Occipital lobe (tissue), 1 donor: ENCODE measurements at regions not wholly inside any gene's neighbourhood (a gene's known extent, or its start where the extent isn't known, plus 50 kb on each side); places are given as distances from the start of the nearest gene placed in this dataset.
"Not testable (repeated sequence)": the region's sequence is repeated elsewhere in the genome, so short reads cannot be mapped to it uniquely, and the experiment has no call there.

Experiments
- DNase-seq: peaks from one replicate; lab custom pipeline; 2025; lab: John Stamatoyannopoulos, UW

DNA sequence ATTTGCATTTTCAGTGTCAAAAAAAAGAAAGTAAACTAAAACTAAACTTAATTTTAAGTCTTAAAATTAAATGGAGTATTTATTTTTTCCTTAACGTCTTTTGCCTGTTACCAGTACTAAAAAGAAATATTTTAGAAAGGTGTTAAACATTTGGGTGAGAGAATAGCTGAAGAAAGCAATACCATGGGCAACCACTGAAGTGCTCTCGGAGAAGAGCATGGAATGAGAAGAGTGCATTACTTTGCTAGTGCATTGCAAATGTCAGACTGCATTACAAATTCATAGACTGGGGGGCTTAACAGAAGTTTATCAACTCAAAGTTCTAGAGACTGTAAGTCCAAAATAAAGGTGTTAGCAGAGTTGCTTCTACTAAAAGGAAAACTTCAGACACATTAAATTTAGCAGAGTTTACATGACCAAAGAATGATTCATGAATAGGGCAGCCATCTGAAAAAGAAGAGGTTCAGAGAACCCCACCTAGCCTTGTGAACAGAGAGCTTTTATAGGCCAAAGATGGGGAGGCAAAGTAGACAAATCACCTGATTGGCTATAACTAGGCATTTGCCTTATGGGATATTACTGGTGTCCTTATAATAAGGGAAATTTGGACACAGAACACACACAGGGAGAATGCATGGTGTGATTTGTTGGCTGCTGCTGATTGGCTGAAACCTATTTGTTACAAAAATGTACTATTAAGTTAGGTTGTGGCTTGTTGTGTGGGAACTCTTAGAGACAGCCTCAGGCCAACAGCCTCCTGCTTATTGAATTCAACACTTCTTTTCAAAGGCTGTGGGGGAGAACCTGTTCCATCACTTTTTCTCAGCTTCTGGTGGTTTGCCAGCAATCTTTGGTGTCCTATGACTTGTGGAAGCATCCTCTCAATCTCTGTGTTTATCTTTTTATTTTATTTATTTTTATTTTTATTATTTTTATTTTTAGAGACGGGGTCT is 106.7 kb upstream of the RREB1 start:
- no peak for DNase-seq

DNA sequence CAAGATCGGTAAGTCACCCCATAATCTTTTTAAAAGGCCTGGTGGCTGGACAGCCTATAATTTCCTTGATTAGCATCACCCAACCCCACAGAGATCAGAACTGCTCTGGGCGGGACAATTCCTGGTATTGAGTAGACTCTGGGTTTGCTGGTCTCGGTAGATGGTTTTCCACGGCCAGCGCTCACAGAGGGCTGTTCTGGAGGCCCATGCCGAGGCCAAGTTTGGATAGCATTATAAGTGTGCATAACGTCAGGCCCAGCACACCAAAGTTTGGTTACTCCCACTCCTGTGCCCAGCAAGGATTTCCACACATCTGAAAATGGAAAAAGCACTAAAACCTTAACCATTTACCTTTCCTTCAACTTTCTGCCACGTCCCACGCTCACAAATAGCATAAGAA is 104.7 kb upstream of the RREB1 start:
- no peak for DNase-seq

DNA sequence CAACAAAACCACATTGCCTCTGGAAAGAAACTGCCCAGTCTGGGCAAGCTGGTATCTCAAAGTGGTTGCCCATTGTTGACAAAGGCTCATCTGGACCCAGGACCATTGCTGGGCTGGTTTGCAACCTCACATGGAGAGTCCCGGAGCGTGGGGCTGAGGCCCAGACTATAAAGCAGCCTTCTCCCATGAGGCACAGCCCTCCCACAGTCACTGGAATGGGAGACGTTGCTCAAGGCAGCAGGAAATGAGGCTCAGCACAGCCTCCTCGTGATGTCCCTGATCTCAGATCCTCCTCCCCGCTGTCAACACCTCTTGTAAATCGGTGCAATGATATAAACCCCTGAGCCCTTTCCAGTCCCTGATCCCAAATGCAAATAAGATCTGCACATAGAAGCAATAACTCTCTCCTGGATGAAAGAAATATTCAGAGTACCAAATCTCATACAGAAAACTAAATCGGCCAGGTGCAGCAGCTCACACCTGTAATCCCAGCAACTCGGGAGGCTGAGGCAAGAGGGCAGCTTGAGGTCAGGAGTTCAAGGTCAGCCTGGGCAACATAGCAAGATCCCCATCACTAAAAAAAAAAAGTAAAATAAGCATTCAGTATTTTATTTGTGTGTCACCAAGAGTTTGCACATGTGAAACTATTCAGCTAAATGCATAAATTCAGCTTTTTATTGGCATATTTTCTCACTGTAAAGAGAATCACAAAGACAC is 103.0 kb upstream of the RREB1 start:
- no peak for DNase-seq

DNA sequence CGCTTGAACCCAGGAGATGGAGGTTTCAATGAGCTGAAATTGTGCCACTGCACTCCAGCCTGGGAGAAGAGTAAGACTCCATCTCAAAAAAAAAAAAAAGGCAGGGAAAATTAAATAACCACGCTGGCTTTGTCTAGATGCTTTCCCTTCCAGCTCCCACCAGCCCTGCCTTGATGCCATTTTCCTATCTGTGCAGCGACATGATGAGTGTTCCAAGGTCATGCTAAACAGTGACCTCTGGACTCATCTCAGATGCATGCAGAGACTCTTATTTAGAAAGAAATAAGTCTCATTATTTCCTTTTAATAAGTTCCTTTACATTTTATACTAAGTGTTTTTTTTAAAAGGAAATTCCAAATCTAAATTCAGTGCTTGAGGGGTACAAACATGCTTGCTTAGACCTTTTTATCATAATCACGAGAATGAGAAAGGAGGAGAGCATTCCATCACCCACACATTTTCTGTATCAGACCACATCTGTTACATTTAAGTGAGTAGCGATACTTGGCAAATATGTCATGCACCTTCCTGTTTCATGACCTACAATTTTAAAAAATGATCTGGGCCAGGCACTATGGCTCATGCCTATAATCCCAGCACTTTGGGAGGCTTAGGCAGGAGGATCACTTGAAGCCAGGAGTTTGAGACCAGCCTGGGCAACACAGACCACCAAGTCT is 101.1 kb upstream of the RREB1 start:
- DNase-seq = no peak

DNA sequence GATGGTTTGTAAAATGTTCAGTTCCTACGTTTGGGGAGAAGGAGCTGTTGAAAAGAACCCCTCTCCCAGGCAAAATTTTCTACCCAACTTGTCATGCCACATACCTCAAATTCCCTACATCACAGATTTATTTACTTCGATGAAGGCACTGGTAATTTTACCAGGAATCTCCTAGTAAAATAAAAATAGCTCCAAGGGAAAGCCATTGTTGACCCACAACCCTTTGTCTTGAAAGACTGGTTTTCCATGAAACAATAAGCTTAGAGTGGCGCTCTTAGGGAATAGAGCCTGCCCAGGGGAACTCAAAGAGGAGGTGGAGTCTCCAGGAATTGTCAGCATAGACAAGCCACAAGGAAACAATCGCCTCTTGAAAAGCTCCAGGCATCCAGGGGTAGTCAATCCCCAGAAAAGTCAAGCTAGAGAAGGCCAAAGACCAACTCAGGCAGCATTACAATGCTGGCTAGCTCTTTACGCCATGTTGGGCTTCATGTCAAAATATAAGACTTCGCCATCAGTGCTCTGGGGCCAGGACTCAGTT is 99.2 kb upstream of the RREB1 start:
- no peak for DNase-seq

DNA sequence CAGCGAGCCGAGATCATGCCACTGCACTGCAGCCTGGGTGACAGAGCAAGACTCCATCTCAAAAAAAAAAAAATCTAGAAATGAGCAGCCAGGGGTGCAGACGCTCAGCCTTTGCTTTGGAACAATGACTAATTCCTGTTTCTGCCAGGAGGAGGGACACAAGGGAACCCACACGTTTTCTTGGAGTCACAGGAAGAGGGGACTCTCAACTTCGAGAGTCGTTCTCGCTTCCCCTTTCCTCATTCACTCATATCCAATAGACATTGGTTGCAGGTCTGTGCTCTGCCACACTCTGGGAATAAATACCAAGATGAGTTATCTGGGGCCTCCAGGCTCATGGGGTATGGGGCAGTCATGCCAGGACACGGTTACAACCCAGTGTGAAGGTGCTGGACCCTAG is 91.5 kb upstream of the RREB1 start:
- DNase-seq = no peak

GRCh38 chr6:7021301-7021700 is 86.5 kb upstream of the RREB1 start:
- DNase-seq = no peak

- no peak for DNase-seq
Observed at GRCh38 chr6:7025861-7026260, 81.9 kb upstream of the RREB1 start.

DNA sequence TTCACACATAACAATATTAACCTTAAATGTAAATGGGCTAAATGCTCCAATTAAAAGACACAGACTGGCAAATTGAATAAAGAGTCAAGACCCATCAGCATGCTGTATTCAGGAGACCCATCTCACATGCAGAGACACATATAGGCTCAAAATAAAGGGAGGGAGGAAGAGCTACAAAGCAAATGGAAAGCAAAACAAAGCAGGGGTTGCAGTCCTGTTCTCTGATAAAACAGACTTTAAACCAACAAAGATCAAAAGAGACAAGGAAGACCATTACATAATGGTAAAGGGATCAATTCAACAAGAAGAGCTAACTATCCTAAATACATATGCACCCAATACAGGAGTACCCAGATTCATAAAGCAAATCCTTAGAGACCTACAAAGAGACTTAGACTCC is 78.8 kb upstream of the RREB1 start:
- DNase-seq = not testable (repeated sequence)

DNA sequence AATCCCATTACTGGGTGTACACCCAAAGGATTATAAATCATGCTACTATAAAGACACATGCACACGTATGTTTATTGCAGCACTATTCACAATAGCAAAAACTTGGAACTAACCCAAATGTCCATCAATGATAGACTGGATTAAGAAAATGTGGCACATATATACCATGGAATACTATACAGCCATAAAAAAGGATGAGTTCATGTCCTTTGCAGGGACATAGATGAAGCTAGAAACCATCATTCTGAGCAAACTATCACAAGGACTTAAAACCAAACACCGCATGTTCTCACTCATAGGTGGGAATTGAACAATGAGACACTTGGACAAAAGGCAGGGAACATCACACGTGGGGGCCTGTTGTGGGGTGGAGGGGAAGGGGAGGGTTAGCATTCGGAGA is 76.8 kb upstream of the RREB1 start:
- not testable (repeated sequence) for DNase-seq

DNA sequence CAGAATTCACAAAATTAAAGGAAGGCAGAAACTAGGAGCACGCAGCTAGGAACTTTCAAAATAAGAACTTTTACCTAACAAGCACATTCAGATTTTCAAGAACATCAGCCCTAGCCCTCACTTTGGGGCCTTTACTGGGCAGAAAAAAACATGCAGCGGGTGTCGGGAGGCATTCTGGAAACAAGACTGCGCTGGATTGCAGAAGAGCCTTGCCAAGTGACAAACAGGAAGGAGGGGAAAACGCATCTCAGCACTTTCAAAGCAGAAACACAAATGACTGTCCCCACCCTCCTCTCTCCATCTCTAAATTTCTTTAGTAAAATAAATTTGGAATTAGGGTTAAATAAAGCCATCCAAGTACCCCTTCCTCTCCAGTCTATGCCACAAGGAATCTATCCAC is 74.6 kb upstream of the RREB1 start:
- no peak for DNase-seq

- no peak for DNase-seq
Observed at GRCh38 chr6:7034055-7034454, 73.7 kb upstream of the RREB1 start.

GRCh38 chr6:7035837-7036249 is 71.9 kb upstream of the RREB1 start:
- no peak for DNase-seq

- DNase-seq = no peak
Observed at GRCh38 chr6:7041511-7042026, 66.2 kb upstream of the RREB1 start.

DNA sequence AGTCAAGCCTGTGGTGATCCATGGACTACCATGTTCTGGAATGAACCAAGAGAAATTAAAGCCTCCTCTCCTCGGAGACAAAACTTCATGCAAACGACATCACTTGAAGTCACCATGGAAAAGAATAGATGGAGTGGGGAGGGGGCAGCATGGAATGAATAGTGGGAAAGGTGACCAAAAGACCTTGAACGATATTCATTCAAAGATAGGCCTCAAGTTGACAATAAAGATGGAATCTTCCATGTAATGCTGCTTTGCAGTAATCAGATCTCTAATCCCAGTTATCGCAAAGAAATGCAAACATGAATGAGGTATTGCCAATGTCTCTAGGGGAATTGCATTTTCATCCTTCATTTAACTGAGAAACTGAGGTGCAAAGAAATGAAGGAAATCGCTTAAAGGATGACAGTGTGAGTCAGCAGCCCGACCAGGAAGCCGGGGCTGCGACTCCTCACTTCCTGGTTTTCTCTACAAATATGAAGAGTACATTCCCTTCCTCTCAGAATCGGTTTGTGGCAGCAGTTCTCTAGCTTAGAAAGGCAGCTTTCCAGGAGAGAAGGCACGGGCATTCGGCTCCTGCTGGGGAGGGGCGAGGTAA is 65.6 kb upstream of the RREB1 start:
- no peak for DNase-seq

- DNase-seq = no peak
Observed at GRCh38 chr6:7042654-7043545, 64.9 kb upstream of the RREB1 start.

- no peak for DNase-seq
Observed at GRCh38 chr6:7045331-7045730, 62.4 kb upstream of the RREB1 start.

DNA sequence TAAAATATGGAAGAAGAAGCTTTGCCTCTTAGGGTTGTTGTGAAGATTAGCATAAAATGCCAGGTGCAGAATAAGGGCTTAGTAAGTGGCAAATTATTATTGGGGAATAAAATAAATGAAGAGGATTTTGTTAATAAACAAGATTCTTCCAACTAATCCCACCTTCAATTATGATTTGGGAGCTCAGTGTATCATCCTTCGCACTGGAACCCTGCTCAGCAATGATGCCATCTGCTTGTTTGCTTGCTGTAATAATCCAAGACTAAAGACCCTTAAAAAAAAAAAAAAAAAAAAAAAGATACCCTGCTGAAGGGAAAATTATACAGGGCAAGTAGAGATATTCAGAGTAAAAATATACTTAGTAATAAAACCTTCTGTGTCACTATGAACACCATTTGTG is 62.0 kb upstream of the RREB1 start:
- no peak for DNase-seq

DNA sequence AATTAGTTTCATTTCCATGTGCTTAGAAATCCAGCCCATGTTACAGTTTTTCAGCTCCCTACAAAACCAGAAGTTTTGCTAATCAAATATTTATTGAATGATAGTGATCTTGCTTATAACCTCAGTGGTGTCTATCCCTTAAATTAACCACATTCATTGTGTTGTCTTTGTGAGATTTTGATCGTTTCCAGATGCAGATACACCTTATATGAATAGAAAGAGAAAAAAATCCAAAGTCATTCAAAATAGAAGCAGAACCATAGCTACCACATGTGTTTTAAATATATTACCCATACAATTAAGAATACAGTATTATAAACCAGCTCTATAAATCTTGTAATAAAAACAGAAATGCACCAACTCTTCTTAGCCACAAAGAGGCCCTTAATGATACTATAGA is 60.6 kb upstream of the RREB1 start:
- no peak for DNase-seq

DNA sequence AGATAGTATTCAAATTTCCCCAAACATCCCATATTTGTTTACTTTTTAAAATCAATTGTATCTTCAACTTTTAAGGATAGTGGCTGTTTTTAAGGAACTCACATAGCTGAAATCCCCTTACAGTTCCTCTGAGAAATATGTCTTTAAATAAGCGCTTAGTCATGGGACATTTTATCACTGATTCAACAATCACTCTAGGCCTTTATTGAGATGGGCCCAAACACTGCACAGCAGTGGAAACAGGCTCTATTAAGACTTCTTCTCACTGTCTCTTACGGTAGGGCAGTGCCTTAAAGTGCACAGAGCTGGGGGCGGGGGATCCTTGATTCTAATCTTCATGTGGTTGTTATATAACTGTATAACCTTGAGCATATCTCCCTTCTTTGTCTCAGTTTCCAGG is 59.8 kb upstream of the RREB1 start:
- no peak for DNase-seq
